CD4-positive, alpha-beta T cell treated with Interleukin-17A for 1 hour (primary cell): ENCODE measurements at regions not wholly inside any gene's neighbourhood (a gene's known extent, or its start where the extent isn't known, plus 50 kb on each side); places are given as distances from the start of the nearest gene placed in this dataset.

Source experiments
- DNase-seq: peaks from one replicate; pipeline ENCODE4 v3.0.0-alpha.2; 2020

GRCh38 chr2:21646345-21646744, 522.6 kb downstream of the TDRD15 start:
- no peak for DNase-seq

- no peak for DNase-seq
Observed at GRCh38 chr2:21650569-21650968, 526.8 kb downstream of the TDRD15 start.

- DNase-seq = no peak
Observed at GRCh38 chr2:21655136-21655535, 531.4 kb downstream of the TDRD15 start.

GRCh38 chr2:21656330-21657075, 532.7 kb downstream of the TDRD15 start:
- DNase-seq = no peak

- DNase-seq = no peak
Observed at GRCh38 chr2:21657445-21657844, 533.7 kb downstream of the TDRD15 start.

- no peak for DNase-seq
Observed at GRCh38 chr2:21658269-21658668, 534.5 kb downstream of the TDRD15 start.

GRCh38 chr2:21658907-21659477, 535.2 kb downstream of the TDRD15 start:
- DNase-seq = no peak

GRCh38 chr2:21664083-21664482, 540.3 kb downstream of the TDRD15 start:
- DNase-seq = no peak

GRCh38 chr2:21667638-21668037, 543.9 kb downstream of the TDRD15 start:
- DNase-seq = no peak

- no peak for DNase-seq
Observed at GRCh38 chr2:21668078-21668710, 544.4 kb downstream of the TDRD15 start.

- DNase-seq = no peak
Observed at GRCh38 chr2:21676041-21676440, 552.3 kb downstream of the TDRD15 start.

- DNase-seq = no peak
Observed at GRCh38 chr2:21676676-21677075, 552.9 kb downstream of the TDRD15 start.

- no peak for DNase-seq
Observed at GRCh38 chr2:21683838-21684237, 560.1 kb downstream of the TDRD15 start.

- DNase-seq = no peak
Observed at GRCh38 chr2:21687589-21687988, 563.8 kb downstream of the TDRD15 start.

GRCh38 chr2:21690005-21690404, 566.2 kb downstream of the TDRD15 start:
- no peak for DNase-seq

GRCh38 chr2:21693081-21693480, 569.3 kb downstream of the TDRD15 start:
- DNase-seq = no peak

- no peak for DNase-seq
Observed at GRCh38 chr2:21694079-21694878, 570.5 kb downstream of the TDRD15 start.

GRCh38 chr2:21696900-21697299, 573.1 kb downstream of the TDRD15 start:
- DNase-seq = no peak

- DNase-seq = no peak
Observed at GRCh38 chr2:21700644-21701043, 576.9 kb downstream of the TDRD15 start.

GRCh38 chr2:21710031-21710430, 586.3 kb downstream of the TDRD15 start:
- DNase-seq = no peak

- no peak for DNase-seq
Observed at GRCh38 chr2:21710496-21710895, 586.7 kb downstream of the TDRD15 start.

GRCh38 chr2:21715887-21716286, 592.1 kb downstream of the TDRD15 start:
- no peak for DNase-seq

GRCh38 chr2:21727101-21727500, 603.3 kb downstream of the TDRD15 start:
- DNase-seq = no peak

- DNase-seq = no peak
Observed at GRCh38 chr2:21728133-21728532, 604.4 kb downstream of the TDRD15 start.
